HepG2 (cell line): ENCODE measurements at regions not wholly inside any gene's neighbourhood (a gene's known extent, or its start where the extent isn't known, plus 50 kb on each side); places are given as distances from the start of the nearest gene placed in this dataset.

Experiments used
- ATAC-seq: fragments of 200-7000 bp; cut with Tn5 transposase; 3 replicates; pipeline ENCODE4 v1.9.1; 2020; ENCODE audit warnings: mild to moderate bottlenecking, moderate library complexity
- BruUV-seq: library from RNA; stranded (reverse); fragments of 400-500 nt; replicated peaks from 2 replicates; lab custom pipeline; 2021; lab: Mats Ljungman, UMichigan
- CTCF ChIA-PET: fragments of 300-600 bp; formaldehyde crosslinking; extraction: SDS; loops from one replicate; lab custom pipeline; 2021; ENCODE audit warnings: low total read pairs, inconsistent platforms, low intra/inter-chr PET ratio; lab: Yijun Ruan, JAX
- POLR2A ChIA-PET: fragments of 350-600 bp; sonication (Branson Sonifier 250); formaldehyde crosslinking; loops from one replicate; lab custom pipeline; 2020; ENCODE audit warnings: antibody characterized with exemption, inconsistent platforms; lab: Yijun Ruan, JAX
- DNase-seq: peaks from one replicate; pipeline ENCODE4 v3.0.0-alpha.2; 2015; ENCODE audit warnings: low spot score
- FAIRE-seq: peaks from 3 replicates; lab custom pipeline; 2011; peaks lifted over from hg19 to GRCh38; lab: Jason Lieb, UNC
- H2AFZ ChIP-seq: one replicate; pipeline ENCODE4 v1.6.1; 2011; ENCODE audit warnings: low read length, inconsistent platforms
- H3K27ac ChIP-seq: fragments of 300-600 bp; 3 replicates; pipeline ENCODE4 v1.8.0; 2011; ENCODE audit warnings: mixed run types, mild to moderate bottlenecking, mixed read lengths, low read length, inconsistent platforms; ENCODE audit not compliant: insufficient read depth; ENCODE audit errors: extremely low read length
- H3K27me3 ChIP-seq, 2 experiments: fragments of 200-600 bp in 1 of 2; 2 replicates in 1 of 2; 3 replicates in 1 of 2; pipeline versions ENCODE4 v1.6.0 to v1.8.0; 2011; ENCODE audit warnings: low read length in 2 of 2, mild to moderate bottlenecking in 2 of 2, moderate library complexity in 2 of 2, inconsistent platforms in 1 of 2; ENCODE audit not compliant: insufficient read depth in 2 of 2, control insufficient read depth in 1 of 2
- H3K36me3 ChIP-seq, 2 experiments: fragments of 200-600 bp in 1 of 2; replicated peaks in 1 of 2; 2 replicates in 1 of 2; 3 replicates in 1 of 2; pipeline versions ENCODE4 v1.5.1 to v1.8.0; 2011; ENCODE audit warnings: low read length in 2 of 2, inconsistent platforms in 1 of 2; ENCODE audit not compliant: insufficient read depth in 2 of 2, control insufficient read depth in 1 of 2
- H3K4me1 ChIP-seq: 2 replicates; pipeline ENCODE4 v1.5.1; 2012; ENCODE audit warnings: low read length, inconsistent platforms; ENCODE audit not compliant: insufficient read depth
- H3K4me2 ChIP-seq: 2 replicates; pipeline ENCODE4 v1.6.0; 2011; ENCODE audit warnings: low read depth, low read length, inconsistent platforms
- H3K4me3 ChIP-seq, 3 experiments: fragments of 200-600 bp in 1 of 3; sonication (generic), shearing (Covaris generic) in 1 of 3; replicated peaks in 1 of 3; 2 replicates each; pipeline ENCODE4 v1.5.1; 2011 to 2016; ENCODE audit warnings: low read length in 3 of 3, inconsistent platforms in 2 of 3, low read depth in 2 of 3, mild to moderate bottlenecking in 2 of 3, control low read depth in 1 of 3, mixed read lengths in 1 of 3; ENCODE audit not compliant: insufficient read depth in 1 of 3
- H3K79me2 ChIP-seq: one replicate; pipeline ENCODE4 v1.6.1; 2011; ENCODE audit warnings: low read length, inconsistent platforms; ENCODE audit not compliant: insufficient read depth
- H3K9ac ChIP-seq: 2 replicates; pipeline ENCODE4 v1.6.0; 2011; ENCODE audit warnings: mild to moderate bottlenecking, low read depth, low read length, inconsistent platforms; ENCODE audit not compliant: insufficient read depth
- H3K9me3 ChIP-seq: 2 replicates; pipeline ENCODE4 v1.5.1; 2012; ENCODE audit warnings: mild to moderate bottlenecking, low read length
- H4K20me1 ChIP-seq: 2 replicates; pipeline ENCODE4 v1.6.0; 2011; ENCODE audit warnings: inconsistent platforms, mild to moderate bottlenecking, low read length, moderate library complexity; ENCODE audit not compliant: insufficient read depth
- AFF4 ChIP-seq: sonication (generic); formaldehyde crosslinking; IDR thresholded peaks from 2 replicates; pipeline ENCODE4 v1.4.0; 2020; ENCODE audit warnings: missing genetic modification reagents
- AGO1 ChIP-seq: fragments of 200-400 bp; formaldehyde crosslinking; IDR thresholded peaks from 2 replicates; pipeline ENCODE4 v1.6.1; 2017; ENCODE audit warnings: mild to moderate bottlenecking, low read depth, low read length, moderate library complexity; ENCODE audit not compliant: poor library complexity, severe bottlenecking
- AGO2 ChIP-seq: fragments of 200-400 bp; formaldehyde crosslinking; optimal IDR thresholded peaks from 2 replicates; pipeline ENCODE3; 2017; ENCODE audit warnings: mild to moderate bottlenecking, low read depth, low read length, moderate library complexity
- EHMT2 ChIP-seq: fragments of 200-600 bp; sonication (generic); IDR thresholded peaks from 2 replicates; pipeline ENCODE4 v1.7.0; 2017; ENCODE audit warnings: antibody characterized with exemption, low read depth, low read length, borderline replicate concordance
- ELF4 ChIP-seq: sonication (generic); formaldehyde crosslinking; IDR thresholded peaks from 2 replicates; pipeline ENCODE4 v1.5.0; 2020; ENCODE audit warnings: missing genetic modification reagents, mild to moderate bottlenecking, moderate library complexity, borderline replicate concordance
- HBP1 ChIP-seq: IDR thresholded peaks from 2 replicates; pipeline ENCODE4 v1.6.1; 2016; ENCODE audit warnings: low read depth, control low read depth
- IRF9 ChIP-seq: sonication (generic); formaldehyde crosslinking; IDR thresholded peaks from 2 replicates; pipeline ENCODE4 v1.8.0; 2022; ENCODE audit warnings: missing genetic modification reagents, mild to moderate bottlenecking, borderline replicate concordance
- MXD1 ChIP-seq: sonication (generic); formaldehyde crosslinking; IDR thresholded peaks from 2 replicates; pipeline ENCODE4 v1.4.0; 2020; ENCODE audit warnings: mild to moderate bottlenecking, missing genetic modification reagents
- SRY ChIP-seq: sonication (generic); formaldehyde crosslinking; IDR thresholded peaks from 2 replicates; pipeline ENCODE4 v1.8.0; 2022; ENCODE audit warnings: mild to moderate bottlenecking, missing genetic modification reagents
- ZSCAN30 ChIP-seq: sonication (generic); formaldehyde crosslinking; IDR thresholded peaks from 2 replicates; pipeline ENCODE4 v1.5.0; 2020; ENCODE audit warnings: mild to moderate bottlenecking, missing genetic modification reagents
- WGBS: methylation state at CpG from one replicate; pipeline ENCODE4 v1.1.6; 2017; ENCODE audit warnings: low lambda C conversion rate; 5-methylcytosine and 5-hydroxymethylcytosine counted together
- in situ Hi-C: cut with HindIII; loops from 2 replicates; pipeline ENCODE4 v1.10.0; 2017; ENCODE audit warnings: low pct_unique_long_range_greater_than_20kb; ENCODE audit not compliant: extremely low pct_ligation_motif_present
- intact Hi-C: fragments of 100-400 bp; cut with micrococcal nuclease; formaldehyde crosslinking; loops from one replicate; pipeline ENCODE4 v1.10.0; 2022; ENCODE audit not compliant: unreplicated experiment

GRCh38 chr2:74045454-74045853 lies 60.7 kb downstream of the TET3 start:
- no peak for ATAC-seq
- Histone ChIP-seq H3K4me1 (peaks cover 30% of the 10 kb centered on the region), H3K79me2 (no peaks in the 10 kb centered on the region), H4K20me1 (no peaks in the 10 kb centered on the region), H3K27ac (no peak overlapping the region), H3K9me3 (no peaks in the 10 kb centered on the region), H2AFZ (no peak overlapping the region), H3K9ac (no peak overlapping the region), H3K4me2 (no peak overlapping the region), H3K4me3 (no peak overlapping the region), H3K27me3 (no peaks in the 10 kb centered on the region), H3K36me3 (peaks cover 17 to 39% of the 10 kb centered on the region in 2 experiments)
- DNase-seq: no peak
- WGBS: 95% methylated on average over 5 of the region's 5 CpGs
- CTCF ChIA-PET: no interaction called here
- BruUV-seq: no TSS peak
- FAIRE-seq: no peak
- intact Hi-C loops (no loop called here), in situ Hi-C loops (no loop called here)
- POLR2A ChIA-PET: no interaction called here
- TF ChIP-seq IRF9 (CRISPR knock-in tag) (no peak), SRY (CRISPR knock-in tag) (no peak), ELF4 (CRISPR knock-in tag) (no peak), HBP1 (CRISPR knock-in tag) (no peak), MXD1 (CRISPR knock-in tag) (no peak)

- FAIRE-seq (no peak), ATAC-seq (no peak), DNase-seq (no peak)
- no peaks in the 10 kb centered on the region for H3K79me2 ChIP-seq
- H3K4me3 ChIP-seq: no peak overlapping the region
- BruUV-seq: no TSS peak
- in situ Hi-C loops (no loop called here), intact Hi-C loops (no loop called here)
- CTCF ChIA-PET: no interaction called here
- no peak overlapping the region for H3K4me2 ChIP-seq
- no peaks in the 10 kb centered on the region for H3K9me3 ChIP-seq
- 98% methylated on average over 17 of the region's 17 CpGs for WGBS
- H4K20me1 ChIP-seq: no peaks in the 10 kb centered on the region
- H3K36me3 ChIP-seq: peaks cover 17 to 39% of the 10 kb centered on the region in 2 experiments
- H2AFZ ChIP-seq: no peak overlapping the region
- H3K27me3 ChIP-seq: no peaks in the 10 kb centered on the region
- POLR2A ChIA-PET: no interaction called here
- H3K4me1 ChIP-seq: peaks cover 30% of the 10 kb centered on the region
- H3K27ac ChIP-seq: no peak overlapping the region
- H3K9ac ChIP-seq: no peak overlapping the region
- TF ChIP-seq AFF4 (no peak), AGO2 (peak; percentile 62), ZSCAN30 (CRISPR knock-in tag) (no peak), AGO1 (no peak), EHMT2 (no peak)
These were observed 61.7 kb downstream of the TET3 start for GRCh38 chr2:74046441-74046840.
